HCT116 (cell line): ENCODE measurements at regions not wholly inside any gene's neighbourhood (a gene's known extent, or its start where the extent isn't known, plus 50 kb on each side); places are given as distances from the start of the nearest gene placed in this dataset.

Source experiments
- ATAC-seq: fragments of 200-7000 bp; cut with Tn5 transposase; 2 replicates; pipeline ENCODE4 v1.9.1; 2020; ENCODE audit warnings: mild to moderate bottlenecking, moderate library complexity
- BruUV-seq: library from RNA; stranded (reverse); fragments of 400-500 nt; replicated peaks from 2 replicates; lab custom pipeline; 2021; lab: Mats Ljungman, UMichigan
- CTCF ChIA-PET: fragments of 300-600 bp; sonication (Branson Sonifier 250); formaldehyde crosslinking; loops from one replicate; lab custom pipeline; 2021; ENCODE audit warnings: antibody characterized with exemption; lab: Charles Lee
- POLR2A ChIA-PET: fragments of 300-600, 350-600 bp; sonication (Branson Sonifier 250); formaldehyde crosslinking; loops from one replicate; lab custom pipeline; 2021; ENCODE audit warnings: antibody characterized with exemption; lab: Charles Lee
- RAD21 ChIA-PET, 2 experiments: fragments of 300-600 bp; sonication (Branson Sonifier 250); formaldehyde crosslinking; loops; one replicate each; lab custom pipeline; 2023; ENCODE audit warnings: low total read pairs in 2 of 2; ENCODE audit not compliant: uncharacterized antibody in 2 of 2, unreplicated experiment in 2 of 2, low non-redundant PET in 1 of 2; lab: Charles Lee
- DNase-seq: peaks from one replicate; pipeline ENCODE4 v3.0.0-alpha.2; 2010; ENCODE audit warnings: low read depth, low spot score
- H2AFZ ChIP-seq: fragments of 200-600 bp; shearing (Covaris generic), sonication (generic); 2 replicates; pipeline ENCODE4 v1.6.1; 2017; ENCODE audit warnings: low read depth, mixed run types, mixed read lengths, antibody characterized with exemption, low read length; ENCODE audit not compliant: poor library complexity, severe bottlenecking
- H3K27ac ChIP-seq: 2 replicates; pipeline ENCODE4 v1.5.1; 2012; ENCODE audit warnings: low read depth, low read length
- H3K27me3 ChIP-seq: fragments of 200-600 bp; sonication (generic); 2 replicates; pipeline ENCODE4 v1.6.1; 2016; ENCODE audit warnings: mixed run types, low read length, mixed read lengths; ENCODE audit not compliant: insufficient read depth
- H3K36me3 ChIP-seq, 2 experiments: fragments of 200-500 bp in 1 of 2; fragments of 200-600 bp in 1 of 2; sonication (Bioruptor generic) in 1 of 2; sonication (generic) in 1 of 2; 2 replicates each; pipeline versions ENCODE4 v1.5.1 to v1.6.1; 2014 to 2016; ENCODE audit warnings: low read length in 2 of 2, inconsistent platforms in 1 of 2, mixed read lengths in 1 of 2, mixed run types in 1 of 2; ENCODE audit not compliant: insufficient read depth in 2 of 2, control insufficient read depth in 1 of 2
- H3K4me1 ChIP-seq, 2 experiments: fragments of 200-600 bp in 1 of 2; sonication (generic) in 1 of 2; 2 replicates each; pipeline versions ENCODE4 v1.5.1 to v1.6.1; 2012 to 2017; ENCODE audit warnings: low read length in 2 of 2, inconsistent platforms in 1 of 2, mild to moderate bottlenecking in 1 of 2, mixed read lengths in 1 of 2, mixed run types in 1 of 2, moderate library complexity in 1 of 2; ENCODE audit not compliant: insufficient read depth in 2 of 2, control insufficient read depth in 1 of 2
- H3K4me2 ChIP-seq: fragments of 200-600 bp; sonication (generic); 2 replicates; pipeline ENCODE4 v1.6.1; 2017; ENCODE audit warnings: mixed run types, low read length, mixed read lengths
- H3K4me3 ChIP-seq, 2 experiments: fragments of 200-600 bp in 1 of 2; sonication (generic) in 1 of 2; replicated peaks in 1 of 2; 2 replicates each; pipeline ENCODE4 v1.5.1; 2011 to 2016; ENCODE audit warnings: low read length in 2 of 2, control low read depth in 1 of 2, low read depth in 1 of 2, mild to moderate bottlenecking in 1 of 2, mixed read lengths in 1 of 2, mixed run types in 1 of 2
- H3K79me2 ChIP-seq: fragments of 200-600 bp; sonication (generic); 2 replicates; pipeline ENCODE4 v1.6.1; 2017; ENCODE audit warnings: mild to moderate bottlenecking, mixed run types, low read length, moderate library complexity, mixed read lengths; ENCODE audit not compliant: insufficient read depth
- H3K9ac ChIP-seq: fragments of 200-600 bp; sonication (generic); 2 replicates; pipeline ENCODE4 v1.6.1; 2016; ENCODE audit warnings: low read length, mixed read lengths
- H3K9me2 ChIP-seq: fragments of 200-600 bp; sonication (generic), shearing (Covaris generic); 2 replicates; pipeline ENCODE4 v1.6.1; 2017; ENCODE audit warnings: mixed run types, mild to moderate bottlenecking, moderate library complexity; ENCODE audit not compliant: insufficient read depth
- H3K9me3 ChIP-seq, 2 experiments: fragments of 200-500 bp in 1 of 2; fragments of 200-600 bp in 1 of 2; sonication (Bioruptor generic) in 1 of 2; sonication (generic) in 1 of 2; 2 replicates each; pipeline ENCODE4 v1.6.1; 2014 to 2017; ENCODE audit warnings: low read length in 2 of 2, mixed read lengths in 2 of 2, inconsistent platforms in 1 of 2, low read depth in 1 of 2, mild to moderate bottlenecking in 1 of 2, mixed run types in 1 of 2, moderate library complexity in 1 of 2; ENCODE audit not compliant: control insufficient read depth in 1 of 2, insufficient read depth in 1 of 2
- H4K20me1 ChIP-seq: fragments of 200-600 bp; sonication (generic), shearing (Covaris generic); 2 replicates; pipeline ENCODE4 v1.6.1; 2017; ENCODE audit warnings: mixed run types, mild to moderate bottlenecking, moderate library complexity; ENCODE audit not compliant: insufficient read depth
- CEBPB ChIP-seq: IDR thresholded peaks from 2 replicates; pipeline ENCODE4 v1.6.1; 2012; ENCODE audit warnings: low read depth
- ELF1 ChIP-seq: IDR thresholded peaks from 2 replicates; pipeline ENCODE4 v1.6.1; 2012; ENCODE audit warnings: low read depth, borderline replicate concordance
- EZH2 ChIP-seq: fragments of 200-600 bp; sonication (generic); IDR thresholded peaks from 2 replicates; pipeline ENCODE4 v1.6.1; 2017; ENCODE audit warnings: antibody characterized with exemption, mixed run types
- FOSL1 ChIP-seq: IDR thresholded peaks from 2 replicates; pipeline ENCODE4 v1.6.1; 2012; ENCODE audit warnings: low read depth
- MAX ChIP-seq: IDR thresholded peaks from 2 replicates; pipeline ENCODE4 v1.6.1; 2012
- POLR2A ChIP-seq: IDR thresholded peaks from 2 replicates; pipeline ENCODE4 v1.7.0; 2011; ENCODE audit warnings: borderline replicate concordance; ENCODE audit not compliant: insufficient read depth, insufficient read length; ENCODE audit errors: extremely low read depth
- POLR2AphosphoS5 ChIP-seq: IDR thresholded peaks from 2 replicates; pipeline ENCODE4 v1.6.1; 2011; ENCODE audit warnings: mild to moderate bottlenecking, low read depth, low read length, moderate library complexity
- RAD21 ChIP-seq: IDR thresholded peaks from 2 replicates; pipeline ENCODE4 v1.6.1; 2012; ENCODE audit warnings: low read depth, mild to moderate bottlenecking
- REST ChIP-seq: IDR thresholded peaks from 2 replicates; pipeline ENCODE4 v1.6.1; 2012; ENCODE audit warnings: low read depth
- SIN3A ChIP-seq: IDR thresholded peaks from 2 replicates; pipeline ENCODE4 v1.6.1; 2012; ENCODE audit warnings: low read depth
- SP1 ChIP-seq: IDR thresholded peaks from 2 replicates; pipeline ENCODE4 v1.6.1; 2012; ENCODE audit warnings: low read depth
- SRF ChIP-seq: IDR thresholded peaks from 2 replicates; pipeline ENCODE4 v1.6.1; 2012; ENCODE audit warnings: low read depth
- TCF7L2 ChIP-seq: IDR thresholded peaks from 2 replicates; pipeline ENCODE4 v1.7.0; 2011; ENCODE audit warnings: borderline replicate concordance, inconsistent platforms; ENCODE audit not compliant: insufficient read depth, insufficient read length; ENCODE audit errors: extremely low read depth
- YY1 ChIP-seq: IDR thresholded peaks from 2 replicates; pipeline ENCODE4 v1.6.1; 2011; ENCODE audit warnings: low read length, low read depth, moderate library complexity, mild to moderate bottlenecking; ENCODE audit not compliant: insufficient replicate concordance; ENCODE audit errors: extremely low read depth
- ZBTB33 ChIP-seq: IDR thresholded peaks from 2 replicates; pipeline ENCODE4 v1.6.1; 2011; ENCODE audit warnings: mild to moderate bottlenecking, low read length, moderate library complexity; ENCODE audit not compliant: insufficient replicate concordance; ENCODE audit errors: extremely low read depth
- ZFX ChIP-seq: fragments of 450-650 bp; IDR thresholded peaks from 2 replicates; pipeline ENCODE4 v1.6.1; 2017
- ZNF274 ChIP-seq: fragments of 200-500 bp; sonication (Bioruptor generic); IDR thresholded peaks from 2 replicates; pipeline ENCODE4 v1.6.1; 2014; ENCODE audit warnings: mild to moderate bottlenecking, low read depth, low read length, inconsistent platforms
- intact Hi-C: fragments of 100-400 bp; cut with micrococcal nuclease; formaldehyde crosslinking; loops from 2 replicates; pipeline ENCODE4 v1.10.0; 2022

- H3K27me3 ChIP-seq, result no peaks in the 10 kb centered on the region
- H3K4me2 ChIP-seq, result no peak overlapping the region
- no peaks in the 10 kb centered on the region for H3K9me2 ChIP-seq
- no peaks in the 10 kb centered on the region for H4K20me1 ChIP-seq
- TF ChIP-seq SP1 (no peak), CEBPB (no peak), POLR2AphosphoS5 (no peak), ZBTB33 (no peak), RAD21 (no peak), FOSL1 (no peak), REST (no peak), ZNF274 (no peak), TCF7L2 (no peak), ZFX (no peak), SIN3A (no peak), ELF1 (no peak), MAX (no peak), SRF (no peak), YY1 (no peak), POLR2A (no peak), EZH2 (no peak)
- no peak overlapping the region for H3K27ac ChIP-seq
- H3K4me3 ChIP-seq, result no peak overlapping the region
- no peak for DNase-seq
- H3K9me3 ChIP-seq, result 0 out of 4 replicates have a peak, but pooled peaks cover 0 to 3% of the 10 kb centered on the region in 2 experiments
- ATAC-seq, result no peak
- BruUV-seq, result no TSS peak
- intact Hi-C loops, result no loop called here
- H3K36me3 ChIP-seq, result no peaks in the 10 kb centered on the region
- POLR2A ChIA-PET, result no interaction called here
- RAD21 ChIA-PET, result no interaction called here
- no peaks in the 10 kb centered on the region for H3K79me2 ChIP-seq
- H2AFZ ChIP-seq, result no peak overlapping the region
- H3K9ac ChIP-seq, result no peak overlapping the region
- H3K4me1 ChIP-seq, result no peaks in the 10 kb centered on the region
- CTCF ChIA-PET, result no interaction called here
These were observed 218.2 kb downstream of the JRKL start for GRCh38 chr11:96607864-96608558.
